ENCODE measurements at regions not wholly inside any gene's neighbourhood (a gene's known extent, or its start where the extent isn't known, plus 50 kb on each side); places are given as distances from the start of the nearest gene placed in this dataset.

GRCh38 chr4:82047731-82048130 is 326.1 kb downstream of the HNRNPD start:
- DNase-seq (ENCODE audit: low spot score), result no peak
- intact Hi-C loops (cut with DNase I), result no loop called here
- ATAC-seq, result no peak

DNA sequence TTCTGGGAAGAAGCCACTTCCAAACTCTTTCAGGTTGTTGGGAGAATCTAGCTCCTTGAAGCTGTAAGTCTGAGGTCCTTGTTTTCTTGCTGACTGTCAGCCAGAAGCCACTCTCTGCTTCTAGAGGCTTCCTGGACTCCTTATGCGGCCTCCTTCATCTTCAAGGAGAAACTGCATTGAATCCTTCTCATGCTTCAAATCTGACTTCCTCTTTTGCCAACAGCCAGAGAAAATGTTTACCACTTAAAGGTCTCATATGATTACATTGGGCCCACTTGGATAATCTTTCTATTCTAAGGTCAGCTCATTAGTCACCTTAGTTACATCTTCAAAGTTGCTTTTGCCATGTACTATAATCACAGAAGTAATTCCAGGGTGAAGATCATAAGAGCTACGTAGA is 327.0 kb downstream of the HNRNPD start:
- intact Hi-C loops (cut with DNase I), result no loop called here
- no peak for ATAC-seq
- DNase-seq (ENCODE audit: low spot score), result no peak

GRCh38 chr4:82045267-82045666 is 328.5 kb downstream of the HNRNPD start:
- intact Hi-C loops (cut with DNase I), result no loop called here
- ATAC-seq, result no peak
- no peak for DNase-seq (ENCODE audit: low spot score)

DNA sequence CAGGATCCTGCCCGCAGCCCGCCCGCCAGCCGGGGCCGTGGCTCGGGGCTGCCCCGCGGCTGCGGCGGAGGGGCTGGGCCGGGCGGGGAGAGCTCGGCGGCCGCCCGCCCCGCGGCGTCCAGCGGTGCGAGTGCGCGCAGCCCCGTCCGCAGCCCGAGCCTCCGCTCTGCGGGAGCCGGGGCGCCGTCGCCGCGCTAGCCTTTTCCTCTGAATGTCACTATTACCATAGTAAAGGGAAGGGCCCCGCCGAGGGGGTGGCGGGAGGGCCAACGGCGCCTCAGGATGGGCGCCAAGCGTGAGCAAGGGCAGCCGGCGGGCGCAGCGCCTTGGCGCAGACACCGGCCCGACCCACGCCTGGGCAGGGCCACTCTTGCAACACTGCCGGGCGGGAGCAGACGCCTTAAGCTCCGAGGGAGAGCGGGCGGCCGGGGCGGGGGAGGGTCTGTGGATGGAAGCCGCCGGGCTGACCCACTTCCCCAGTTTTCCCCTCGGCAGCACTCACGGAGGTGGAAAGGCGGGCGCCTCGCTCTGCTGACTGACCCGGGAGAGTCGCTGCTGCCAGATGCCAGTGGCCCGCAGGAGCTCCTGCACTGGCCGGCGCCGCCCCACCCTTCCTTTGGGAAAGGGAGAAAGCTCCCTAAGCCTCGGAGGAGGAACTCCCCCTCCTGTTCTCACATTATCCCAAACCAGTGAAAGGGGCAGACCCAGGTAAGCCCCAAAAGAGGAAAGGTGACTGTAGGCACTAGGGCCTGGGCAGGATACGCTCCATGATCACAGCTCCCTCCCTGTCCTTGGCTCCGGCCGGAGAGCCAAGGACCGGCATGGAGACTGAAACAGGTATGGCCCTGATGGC is 329.4 kb downstream of the HNRNPD start:
- peak; percentile 87 for ATAC-seq
- intact Hi-C loops (cut with DNase I), result no loop called here
- peak; percentile 74 for DNase-seq (ENCODE audit: low spot score)

DNA sequence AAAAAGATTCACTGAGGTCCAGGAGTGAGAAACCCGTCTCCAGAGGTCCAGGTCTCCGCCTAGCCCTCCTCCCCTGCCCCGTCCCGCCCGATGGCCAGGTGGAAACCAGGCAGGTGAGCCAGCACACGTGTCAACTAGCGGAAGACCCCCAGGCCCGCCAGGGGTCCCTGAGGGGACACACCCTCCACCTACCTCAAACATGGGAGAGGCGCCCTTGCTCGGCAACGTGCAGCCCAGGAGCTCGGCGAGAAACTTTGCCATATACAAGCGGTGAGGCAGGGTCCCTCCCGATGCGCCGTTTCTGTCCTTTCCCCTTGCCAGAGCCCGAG is 330.0 kb downstream of the HNRNPD start:
- ATAC-seq, result no peak
- intact Hi-C loops (cut with DNase I), result no loop called here
- no peak for DNase-seq (ENCODE audit: low spot score)

DNA sequence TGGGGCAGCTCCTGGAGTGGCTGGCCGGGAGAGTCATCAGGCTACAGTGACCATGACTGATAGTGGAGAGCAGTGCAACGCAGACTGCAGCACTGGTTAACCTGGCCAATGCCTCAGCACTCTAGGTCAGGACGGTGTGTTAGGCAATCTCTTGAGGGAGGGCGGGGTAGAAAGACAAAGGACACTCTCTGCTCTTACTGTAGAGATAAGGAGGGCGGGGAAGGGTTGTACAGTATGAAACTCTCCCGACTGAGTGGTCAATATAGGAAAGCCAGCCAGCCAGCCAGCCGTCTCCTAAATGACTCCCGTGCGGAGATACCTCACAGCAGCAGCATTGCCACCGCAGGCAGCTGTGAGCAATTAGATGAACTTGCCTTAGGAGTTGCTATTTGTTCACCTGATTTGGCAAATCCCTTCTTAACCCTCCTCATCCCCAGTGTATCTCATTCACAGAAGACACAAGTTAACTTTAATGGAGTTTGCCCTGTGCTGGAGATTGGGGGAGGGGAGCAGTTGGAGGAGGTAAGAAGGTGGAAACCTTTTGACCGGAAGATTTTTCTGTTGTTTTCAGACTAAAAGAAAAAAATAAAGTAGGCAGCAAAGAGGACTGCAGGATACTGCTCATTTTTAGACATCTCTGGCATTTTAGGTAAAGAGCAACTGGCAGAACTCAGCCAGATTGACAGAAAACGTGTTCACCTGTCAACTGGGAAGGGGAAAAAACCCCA is 330.5 kb downstream of the HNRNPD start:
- intact Hi-C loops (cut with DNase I), result no loop called here
- DNase-seq (ENCODE audit: low spot score) (no peak), ATAC-seq (no peak)

- ATAC-seq (no peak), DNase-seq (ENCODE audit: low spot score) (no peak)
- intact Hi-C loops (cut with DNase I), result no loop called here
These were observed 331.7 kb downstream of the HNRNPD start for GRCh38 chr4:82042042-82042441.

DNA sequence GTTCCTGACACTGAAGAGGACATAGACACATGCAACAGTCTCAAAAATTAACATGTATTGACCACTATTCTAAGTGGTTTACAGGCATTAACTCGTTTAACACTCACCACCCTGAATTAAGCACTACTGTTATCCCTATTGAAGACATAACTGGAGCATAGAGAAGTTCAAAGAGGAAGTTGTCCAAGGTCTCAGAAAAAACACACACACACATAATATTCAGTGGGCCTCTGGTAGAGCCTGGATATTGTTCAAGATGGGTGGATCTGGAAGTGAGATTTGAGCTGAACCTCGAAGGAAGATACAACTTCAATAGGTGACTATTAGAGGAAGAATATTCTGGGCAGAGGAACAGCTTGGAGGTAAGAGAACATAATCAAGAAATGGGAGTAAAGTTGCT is 334.9 kb downstream of the HNRNPD start:
- DNase-seq (ENCODE audit: low spot score) (no peak), ATAC-seq (no peak)
- intact Hi-C loops (cut with DNase I), result no loop called here

GRCh38 chr4:82036181-82036580 is 337.6 kb downstream of the HNRNPD start:
- intact Hi-C loops (cut with DNase I), result no loop called here
- DNase-seq (ENCODE audit: low spot score) (no peak), ATAC-seq (no peak)

DNA sequence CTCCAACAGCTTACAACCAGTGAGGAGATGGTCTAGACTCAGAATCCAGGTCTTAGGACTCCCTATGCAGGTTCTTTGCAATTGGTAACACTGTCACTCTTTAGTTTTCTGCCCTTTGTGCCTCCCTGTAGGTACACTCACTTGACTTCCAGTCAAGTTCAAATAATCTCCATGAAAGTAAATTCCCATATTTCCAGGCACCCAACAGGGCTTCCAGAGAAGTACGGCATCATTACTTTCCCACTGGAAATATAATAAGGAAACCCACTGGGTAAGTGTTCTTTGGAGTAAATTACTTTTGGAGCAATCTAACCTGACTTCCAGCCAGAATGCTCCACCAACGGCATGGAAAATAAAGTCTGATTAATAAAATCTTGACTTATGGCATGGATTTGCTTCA is 338.9 kb downstream of the HNRNPD start:
- no peak for DNase-seq (ENCODE audit: low spot score)
- ATAC-seq, result no peak
- intact Hi-C loops (cut with DNase I), result no loop called here

DNA sequence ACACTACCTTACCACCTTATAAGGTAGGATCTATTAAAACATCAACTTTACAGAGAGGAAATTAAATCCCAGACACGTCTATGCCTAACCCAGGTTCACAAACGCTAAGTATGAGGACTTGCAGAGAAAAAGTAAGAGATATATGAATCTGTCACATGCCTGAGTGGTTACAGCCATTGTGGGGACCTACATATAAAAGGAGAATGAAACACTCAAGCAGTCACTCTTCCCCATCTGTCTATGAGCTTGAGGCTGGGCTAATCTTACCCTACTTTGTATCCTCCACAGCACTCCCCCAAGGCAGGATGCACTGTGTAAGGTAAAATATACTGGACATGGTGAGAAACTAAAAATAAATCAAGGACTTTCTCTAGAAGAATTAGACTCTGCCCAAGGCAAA is 339.9 kb downstream of the HNRNPD start:
- DNase-seq (ENCODE audit: low spot score), result no peak
- intact Hi-C loops (cut with DNase I), result no loop called here
- ATAC-seq, result no peak

DNA sequence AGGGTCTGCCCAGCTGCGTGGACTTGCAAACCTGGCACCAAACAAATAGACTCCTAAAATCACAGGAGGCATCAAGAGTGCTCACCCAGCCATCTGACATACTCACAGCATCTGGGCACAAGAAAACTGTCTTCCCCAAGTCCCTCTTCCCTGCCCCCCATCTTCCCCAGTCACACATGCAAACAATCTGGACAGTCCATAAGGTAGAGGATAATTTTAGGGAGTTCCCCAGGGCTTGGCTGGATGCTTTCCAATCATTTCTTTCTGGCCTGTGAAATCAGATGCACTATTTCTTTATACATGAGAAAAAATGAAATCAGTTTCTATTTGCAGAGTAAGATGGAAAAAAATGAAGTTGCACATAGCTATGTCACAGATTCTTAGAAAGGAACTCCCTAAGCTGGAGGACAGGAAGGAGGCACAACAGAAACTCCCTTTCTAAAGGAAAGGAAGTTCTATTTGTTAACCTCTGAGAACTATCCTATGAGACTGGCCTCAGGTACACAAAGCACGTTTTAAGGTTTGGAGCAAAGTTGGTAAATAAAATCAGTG is 342.3 kb downstream of the HNRNPD start:
- intact Hi-C loops (cut with DNase I), result no loop called here
- no peak for ATAC-seq
- no peak for DNase-seq (ENCODE audit: low spot score)

DNA sequence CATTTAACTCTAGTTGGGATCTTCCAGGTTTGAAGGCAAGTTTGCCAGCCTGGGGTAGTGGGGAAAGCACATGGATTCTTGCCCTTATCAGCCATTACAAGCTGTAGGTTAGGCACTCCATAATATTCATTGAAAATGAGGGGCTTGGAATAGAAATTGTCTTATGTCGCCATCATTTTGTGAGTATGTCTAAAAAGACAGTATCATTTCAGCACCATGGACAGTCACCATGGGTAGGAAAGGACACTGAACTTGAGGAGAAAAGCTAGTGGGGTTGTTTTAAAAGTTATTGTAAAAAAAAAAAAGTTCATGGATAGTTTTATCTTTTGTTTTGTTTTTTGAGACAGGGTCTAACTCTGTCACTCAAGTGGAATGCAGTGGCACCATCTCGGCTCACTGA is 356.1 kb downstream of the HNRNPD start:
- ATAC-seq (no peak), DNase-seq (ENCODE audit: low spot score) (no peak)
- intact Hi-C loops (cut with DNase I), result no loop called here

GRCh38 chr4:82005158-82005557 is 368.6 kb downstream of the HNRNPD start:
- intact Hi-C loops (cut with DNase I), result no loop called here
- DNase-seq (ENCODE audit: low spot score), result no peak
- no peak for ATAC-seq

DNA sequence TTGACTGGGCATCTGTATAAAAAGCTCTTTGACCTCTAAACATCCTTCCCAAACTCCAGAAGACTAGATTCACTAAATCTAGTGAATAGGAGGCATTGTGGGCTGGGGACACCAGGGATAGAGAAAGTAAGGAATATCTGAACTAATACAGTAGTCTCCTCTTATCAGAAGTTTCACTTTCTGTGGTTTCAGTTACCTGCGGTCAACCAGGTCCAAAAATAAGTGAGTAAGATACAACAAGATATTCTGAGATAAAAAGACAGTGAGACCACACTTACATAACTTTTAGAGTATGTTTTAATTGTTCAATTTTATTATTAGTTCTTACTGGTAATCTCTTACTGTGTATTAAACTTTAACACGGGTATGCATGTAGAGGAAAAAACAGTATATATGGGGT is 376.5 kb downstream of the HNRNPD start:
- intact Hi-C loops (cut with DNase I), result no loop called here
- DNase-seq (ENCODE audit: low spot score) (no peak), ATAC-seq (no peak)

DNA sequence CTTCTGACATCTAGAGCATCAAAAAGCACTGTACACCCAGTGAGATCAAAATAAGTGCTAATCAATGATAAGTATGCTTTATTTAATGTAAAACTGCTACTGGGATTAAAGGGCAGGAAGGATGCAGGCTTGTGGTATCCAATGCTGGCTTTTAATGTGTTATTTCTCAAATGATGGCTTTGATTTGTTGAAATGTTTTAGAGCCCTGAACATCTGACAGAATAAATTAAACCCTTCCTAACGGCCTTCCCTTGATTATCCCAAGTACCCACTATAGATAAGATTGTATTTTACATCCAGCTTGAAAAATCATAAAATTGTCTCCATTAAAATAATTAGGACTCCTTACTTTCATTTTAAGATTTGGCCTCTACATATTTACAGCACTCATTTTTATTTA is 382.9 kb downstream of the HNRNPD start:
- no peak for ATAC-seq
- no peak for DNase-seq (ENCODE audit: low spot score)
- intact Hi-C loops (cut with DNase I), result no loop called here

DNA sequence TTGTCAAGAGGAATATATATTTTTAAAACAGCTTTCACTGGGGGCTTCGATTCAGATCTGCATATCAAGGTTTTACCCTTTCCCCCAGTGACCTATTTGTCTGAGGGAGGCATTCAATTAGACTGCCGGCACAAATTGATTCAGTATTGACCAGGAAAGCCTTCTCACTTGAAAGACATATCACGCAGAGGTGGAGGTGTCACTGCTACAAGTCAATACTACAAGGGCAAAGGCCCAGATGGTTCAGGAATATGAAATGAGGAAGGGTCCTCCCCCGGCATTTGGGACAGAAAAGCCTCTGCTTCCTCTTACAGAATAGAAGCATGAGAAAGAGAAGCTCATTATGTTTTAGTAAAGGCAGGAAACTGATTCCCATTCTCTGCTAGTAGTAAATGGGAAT is 383.6 kb downstream of the HNRNPD start:
- ATAC-seq (no peak), DNase-seq (ENCODE audit: low spot score) (no peak)
- intact Hi-C loops (cut with DNase I), result no loop called here

DNA sequence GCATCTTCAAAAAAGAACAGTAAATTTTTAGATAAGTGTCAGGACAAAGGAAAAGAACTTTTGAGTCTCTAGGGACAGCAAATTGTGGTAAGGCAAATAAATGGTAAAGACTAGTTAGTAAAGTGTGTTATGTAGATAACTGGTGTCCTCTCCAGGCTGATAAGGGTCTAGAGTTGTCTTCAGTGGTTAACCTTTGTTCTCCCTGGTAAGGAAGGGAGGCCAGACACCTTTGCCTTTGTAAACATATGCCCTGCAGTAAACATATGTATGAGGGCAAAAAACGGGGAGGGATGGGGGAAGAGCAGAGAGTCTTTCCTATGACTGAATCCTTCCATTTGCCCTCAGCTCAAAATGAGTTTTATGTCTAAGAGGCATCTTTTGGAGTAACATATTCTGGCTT is 384.6 kb downstream of the HNRNPD start:
- no peak for ATAC-seq
- intact Hi-C loops (cut with DNase I), result no loop called here
- DNase-seq (ENCODE audit: low spot score), result no peak

GRCh38 chr4:81988178-81988577 is 385.6 kb downstream of the HNRNPD start:
- ATAC-seq (no peak), DNase-seq (ENCODE audit: low spot score) (no peak)
- intact Hi-C loops (cut with DNase I), result no loop called here

GRCh38 chr4:81984746-81985145 is 389.0 kb downstream of the HNRNPD start:
- ATAC-seq (no peak), DNase-seq (ENCODE audit: low spot score) (no peak)
- intact Hi-C loops (cut with DNase I), result no loop called here
